Glutamatergic neuron (in vitro differentiated cells): ENCODE measurements at regions not wholly inside any gene's neighbourhood (a gene's known extent, or its start where the extent isn't known, plus 50 kb on each side); places are given as distances from the start of the nearest gene placed in this dataset.

Experiments
- DNase-seq: peaks from one replicate; pipeline ENCODE4 v3.0.0; 2022
- H3K27ac Mint-ChIP-seq: one replicate; pipeline ENCODE4 v1.8.0; 2020; ENCODE audit warnings: mild to moderate bottlenecking, mixed read lengths, inconsistent platforms; ENCODE audit not compliant: unreplicated experiment
- H3K27me3 Mint-ChIP-seq: one replicate; pipeline ENCODE4 v1.8.0; 2020; ENCODE audit warnings: mild to moderate bottlenecking, moderate library complexity, mixed read lengths, inconsistent platforms; ENCODE audit not compliant: unreplicated experiment
- H3K36me3 Mint-ChIP-seq: one replicate; pipeline ENCODE4 v1.8.0; 2020; ENCODE audit warnings: mild to moderate bottlenecking, mixed read lengths, inconsistent platforms; ENCODE audit not compliant: unreplicated experiment
- H3K4me1 Mint-ChIP-seq: one replicate; pipeline ENCODE4 v1.8.0; 2020; ENCODE audit warnings: mild to moderate bottlenecking, low read depth, mixed read lengths, inconsistent platforms; ENCODE audit not compliant: unreplicated experiment
- H3K4me3 Mint-ChIP-seq: one replicate; pipeline ENCODE4 v1.8.0; 2020; ENCODE audit warnings: mild to moderate bottlenecking, mixed read lengths, inconsistent platforms; ENCODE audit not compliant: unreplicated experiment
- H3K9me3 Mint-ChIP-seq: one replicate; pipeline ENCODE4 v1.8.0; 2020; ENCODE audit warnings: mild to moderate bottlenecking, moderate library complexity, mixed read lengths, inconsistent platforms; ENCODE audit not compliant: unreplicated experiment
- CTCF ChIP-seq: fragments of 200-600 bp; sonication (generic); IDR thresholded peaks from one replicate; pipeline ENCODE4 v1.5.0; 2021; ENCODE audit not compliant: partially characterized antibody, unreplicated experiment

DNA sequence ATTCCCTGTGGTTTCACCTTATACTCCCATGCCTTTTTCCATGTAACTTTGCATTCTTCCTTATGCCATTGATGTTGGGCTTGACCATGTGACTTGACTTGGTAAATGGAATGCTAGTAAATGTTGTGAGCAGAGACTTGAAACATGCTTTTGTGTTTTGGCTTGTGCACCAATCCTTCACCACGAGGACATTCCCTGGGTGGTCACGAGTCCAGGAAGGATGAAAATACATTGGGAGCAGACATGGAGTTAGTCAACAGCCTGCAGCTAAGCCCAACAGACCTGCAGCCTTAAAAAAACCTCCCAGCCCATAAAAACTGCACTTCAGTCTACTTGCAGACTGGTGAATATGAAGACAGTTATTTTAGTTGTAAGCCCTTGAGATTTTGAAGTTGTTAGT is 116.5 kb upstream of the SPATS2L start:
- H3K9me3 Mint-ChIP-seq: peaks cover 1% of the 10 kb centered on the region
- no peak overlapping the region for H3K4me3 Mint-ChIP-seq
- no peak for TF ChIP-seq CTCF
- no peak for DNase-seq
- H3K36me3 Mint-ChIP-seq: no peaks in the 10 kb centered on the region
- H3K27ac Mint-ChIP-seq: no peak overlapping the region
- peaks cover 2% of the 10 kb centered on the region for H3K27me3 Mint-ChIP-seq
- peaks cover 27% of the 10 kb centered on the region for H3K4me1 Mint-ChIP-seq

DNA sequence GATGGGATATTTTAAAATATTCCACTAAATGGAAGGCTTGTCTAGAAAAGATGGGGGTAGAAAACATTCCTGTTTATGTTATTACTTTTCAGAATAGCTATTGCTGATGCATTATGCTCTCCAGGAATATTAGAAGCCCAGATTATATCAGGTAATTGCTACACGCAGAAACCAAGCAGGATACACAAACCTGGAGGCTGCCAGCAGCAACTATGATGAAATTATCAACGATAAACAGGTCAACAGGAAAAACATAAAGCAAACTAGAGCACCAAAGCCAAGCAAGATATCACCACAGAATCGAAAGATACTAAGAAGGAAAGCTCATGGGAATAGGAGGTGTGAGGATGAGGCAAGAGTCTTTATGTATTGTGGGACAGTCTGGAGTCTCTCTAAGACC is 113.2 kb upstream of the SPATS2L start:
- H3K4me3 Mint-ChIP-seq: no peak overlapping the region
- DNase-seq: no peak
- no peaks in the 10 kb centered on the region for H3K36me3 Mint-ChIP-seq
- peaks cover 1% of the 10 kb centered on the region for H3K9me3 Mint-ChIP-seq
- H3K27ac Mint-ChIP-seq: no peak overlapping the region
- peaks cover 2% of the 10 kb centered on the region for H3K27me3 Mint-ChIP-seq
- no peak for TF ChIP-seq CTCF
- peaks cover 17% of the 10 kb centered on the region for H3K4me1 Mint-ChIP-seq

- DNase-seq: no peak
- peaks cover 17% of the 10 kb centered on the region for H3K4me1 Mint-ChIP-seq
- no peak for TF ChIP-seq CTCF
- H3K36me3 Mint-ChIP-seq: no peaks in the 10 kb centered on the region
- peaks cover 2% of the 10 kb centered on the region for H3K27me3 Mint-ChIP-seq
- H3K9me3 Mint-ChIP-seq: peaks cover 1% of the 10 kb centered on the region
- H3K4me3 Mint-ChIP-seq: no peak overlapping the region
- no peak overlapping the region for H3K27ac Mint-ChIP-seq
These were observed 112.7 kb upstream of the SPATS2L start for GRCh38 chr2:200193791-200194190.

GRCh38 chr2:200194746-200195145 is 111.7 kb upstream of the SPATS2L start:
- H3K27me3 Mint-ChIP-seq: peaks cover 2% of the 10 kb centered on the region
- DNase-seq: no peak
- no peak overlapping the region for H3K4me3 Mint-ChIP-seq
- peaks cover 1% of the 10 kb centered on the region for H3K9me3 Mint-ChIP-seq
- H3K4me1 Mint-ChIP-seq: peaks cover 19% of the 10 kb centered on the region
- no peaks in the 10 kb centered on the region for H3K36me3 Mint-ChIP-seq
- no peak overlapping the region for H3K27ac Mint-ChIP-seq
- TF ChIP-seq CTCF: no peak

DNA sequence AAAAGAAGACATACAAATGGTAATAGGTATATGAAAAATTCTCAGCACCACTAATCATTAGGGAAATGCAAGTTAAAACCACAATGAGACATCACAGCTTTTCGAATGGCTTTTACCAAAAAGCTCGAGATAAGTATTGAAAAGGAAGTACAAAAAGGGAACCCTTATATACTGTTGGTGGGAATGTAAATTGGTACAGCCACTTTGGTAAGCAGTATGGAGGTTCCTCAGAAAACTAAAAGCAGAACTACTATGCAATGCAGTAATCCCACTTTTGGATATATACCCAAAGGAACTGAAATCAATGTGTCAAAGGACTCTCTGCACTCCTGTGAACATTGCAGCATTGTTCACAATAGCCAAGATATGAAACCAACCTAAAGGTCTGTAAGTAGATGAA is 107.5 kb upstream of the SPATS2L start:
- Mint-ChIP-seq H3K36me3 (no peaks in the 10 kb centered on the region), H3K4me1 (peaks cover 4% of the 10 kb centered on the region), H3K4me3 (no peak overlapping the region), H3K27me3 (peaks cover 3% of the 10 kb centered on the region), H3K27ac (no peak overlapping the region), H3K9me3 (peaks cover 3% of the 10 kb centered on the region)
- DNase-seq: no peak
- no peak for TF ChIP-seq CTCF
